SJCRH30 (cell line): ENCODE measurements at regions not wholly inside any gene's neighbourhood (a gene's known extent, or its start where the extent isn't known, plus 50 kb on each side); places are given as distances from the start of the nearest gene placed in this dataset.

Experiments used
- DNase-seq, 2 experiments: peaks; one replicate each; pipeline ENCODE4 v3.0.0-alpha.2; 2015 to 2020
- H3K27ac ChIP-seq: fragments of 250-450 bp; sonication (Bioruptor Pico); 2 replicates; pipeline ENCODE4 v1.5.1; 2020; ENCODE audit warnings: mild to moderate bottlenecking, moderate library complexity
- H3K27me3 ChIP-seq: fragments of 250-450 bp; sonication (Bioruptor Pico); 2 replicates; pipeline ENCODE4 v1.5.1; 2020; ENCODE audit warnings: mild to moderate bottlenecking, moderate library complexity
- H3K36me3 ChIP-seq: fragments of 250-450 bp; sonication (Bioruptor Pico); 2 replicates; pipeline ENCODE4 v1.5.1; 2020; ENCODE audit warnings: mild to moderate bottlenecking, moderate library complexity
- H3K4me1 ChIP-seq: fragments of 250-450 bp; sonication (Bioruptor Pico); 2 replicates; pipeline ENCODE4 v1.5.1; 2020; ENCODE audit warnings: mild to moderate bottlenecking, moderate library complexity
- H3K4me3 ChIP-seq: fragments of 250-450 bp; sonication (Bioruptor Pico); 2 replicates; pipeline ENCODE4 v1.5.1; 2020; ENCODE audit warnings: mild to moderate bottlenecking, moderate library complexity
- H3K9me3 ChIP-seq: fragments of 250-450 bp; sonication (Bioruptor Pico); replicated peaks from 2 replicates; pipeline ENCODE4 v1.5.1; 2020; ENCODE audit warnings: mild to moderate bottlenecking, moderate library complexity

DNA sequence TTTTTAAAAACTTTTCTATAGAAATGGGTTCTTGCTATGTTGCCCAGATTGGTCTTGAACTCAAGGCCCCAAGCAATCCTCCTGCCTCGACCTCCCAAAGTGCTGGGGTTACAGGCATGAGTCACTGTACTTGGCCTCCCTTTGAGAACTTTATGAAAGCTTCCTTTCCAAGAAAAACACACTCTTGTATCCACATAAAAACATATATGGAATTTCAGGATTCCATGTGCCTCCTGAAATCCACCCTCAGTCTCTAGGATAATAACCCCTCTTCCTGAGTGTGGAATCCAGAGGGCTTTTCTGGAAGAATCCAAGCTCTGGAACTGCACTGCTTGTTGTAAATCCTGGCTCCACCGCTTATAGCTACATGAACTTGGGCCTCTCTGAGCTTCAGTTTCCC is 53.2 kb upstream of the MRTFB start:
- H3K9me3 ChIP-seq = no peaks in the 10 kb centered on the region
- H3K27ac ChIP-seq = no peak overlapping the region
- no peak overlapping the region for H3K4me3 ChIP-seq
- no peak for DNase-seq
- no peaks in the 10 kb centered on the region for H3K36me3 ChIP-seq
- H3K4me1 ChIP-seq = peaks cover 21% of the 10 kb centered on the region
- no peaks in the 10 kb centered on the region for H3K27me3 ChIP-seq

DNA sequence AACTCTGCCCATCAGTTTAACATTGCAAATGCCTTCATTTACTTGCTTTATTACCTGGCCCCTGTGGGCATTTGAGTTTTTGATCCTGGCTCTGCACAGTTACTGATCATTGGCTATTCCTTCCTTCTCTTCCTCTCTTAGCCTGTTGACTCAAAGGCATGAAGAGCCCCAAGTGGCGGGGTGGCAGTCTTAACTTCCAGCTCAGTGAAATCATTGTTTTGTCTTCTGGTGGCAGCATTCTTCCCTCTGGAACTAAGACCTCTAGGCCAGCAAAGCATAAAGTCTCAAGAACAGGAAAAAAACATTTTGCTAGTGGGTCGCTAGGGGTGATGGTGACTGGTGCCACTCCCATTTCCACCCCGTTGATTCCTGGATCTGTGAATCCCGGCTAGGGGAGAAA is 52.3 kb upstream of the MRTFB start:
- DNase-seq = no peak
- Histone ChIP-seq H3K9me3 (no peaks in the 10 kb centered on the region), H3K36me3 (no peaks in the 10 kb centered on the region), H3K27ac (no peak overlapping the region), H3K4me3 (no peak overlapping the region), H3K4me1 (peaks cover 14% of the 10 kb centered on the region), H3K27me3 (no peaks in the 10 kb centered on the region)

DNA sequence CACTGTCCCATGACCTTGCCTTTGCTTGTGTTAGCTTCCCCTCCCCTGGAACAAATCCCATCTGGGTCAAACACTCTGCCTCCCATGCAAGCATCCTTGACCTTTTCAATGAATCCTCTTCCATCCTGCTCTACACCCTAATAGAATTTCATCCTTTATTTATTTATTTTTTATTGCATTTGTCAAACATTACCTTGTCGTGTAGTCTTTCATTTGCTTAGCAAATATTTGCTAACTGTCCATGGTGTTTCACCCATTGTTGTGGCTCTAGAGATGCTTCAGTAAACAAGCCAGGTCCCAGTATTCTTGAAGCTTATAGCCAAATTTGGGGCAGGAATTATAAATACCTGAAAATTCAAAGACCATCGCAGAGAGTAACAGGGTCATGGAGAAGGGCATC is 51.0 kb upstream of the MRTFB start:
- Histone ChIP-seq H3K36me3 (no peaks in the 10 kb centered on the region), H3K4me1 (peaks cover 6% of the 10 kb centered on the region), H3K9me3 (no peaks in the 10 kb centered on the region), H3K27me3 (no peaks in the 10 kb centered on the region), H3K4me3 (no peak overlapping the region), H3K27ac (no peak overlapping the region)
- no peak for DNase-seq
